T-helper 22 cell (primary cell): ENCODE measurements at regions not wholly inside any gene's neighbourhood (a gene's known extent, or its start where the extent isn't known, plus 50 kb on each side); places are given as distances from the start of the nearest gene placed in this dataset.

Source experiments
- DNase-seq: peaks from one replicate; pipeline ENCODE4 v3.0.0-alpha.2; 2020; ENCODE audit warnings: low read depth

DNA sequence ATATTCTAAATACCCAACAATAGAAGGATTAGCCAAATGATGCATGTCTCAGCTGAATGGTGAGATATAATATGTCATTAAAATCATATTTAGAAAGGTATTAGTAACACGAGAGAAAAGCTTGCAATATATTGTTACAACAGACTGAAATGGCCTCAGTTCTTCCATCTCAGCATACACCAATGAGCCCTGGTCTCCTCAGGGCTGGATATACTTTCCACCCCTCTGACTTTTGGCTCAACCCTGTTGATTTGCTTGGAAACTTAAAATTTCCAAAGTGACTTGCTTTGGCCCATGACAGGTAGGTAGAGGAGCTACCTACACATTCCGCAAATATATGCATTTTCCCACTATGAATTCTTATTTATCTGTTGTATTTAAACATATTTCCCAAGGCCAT is 908.1 kb upstream of the TMEM132C start:
- no peak for DNase-seq

DNA sequence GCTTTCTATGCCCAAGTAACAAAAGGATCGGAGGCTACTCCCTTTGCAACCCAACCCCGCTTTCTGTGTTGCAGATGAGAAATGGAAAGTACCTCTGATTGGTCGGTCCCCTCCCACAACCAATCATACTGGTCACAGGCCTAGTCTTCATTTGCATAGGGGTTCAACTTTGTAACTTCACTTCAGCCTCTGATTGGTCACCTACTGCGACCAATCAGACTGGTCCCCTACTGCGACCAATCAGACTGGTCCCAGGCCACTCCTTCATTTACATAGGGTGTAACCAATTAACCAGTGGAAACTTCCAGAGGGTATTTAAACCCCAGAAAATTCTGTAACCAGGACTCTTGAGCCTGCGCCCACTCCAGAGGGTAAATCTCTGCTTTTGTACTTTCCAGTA is 906.4 kb upstream of the TMEM132C start:
- DNase-seq: no peak

DNA sequence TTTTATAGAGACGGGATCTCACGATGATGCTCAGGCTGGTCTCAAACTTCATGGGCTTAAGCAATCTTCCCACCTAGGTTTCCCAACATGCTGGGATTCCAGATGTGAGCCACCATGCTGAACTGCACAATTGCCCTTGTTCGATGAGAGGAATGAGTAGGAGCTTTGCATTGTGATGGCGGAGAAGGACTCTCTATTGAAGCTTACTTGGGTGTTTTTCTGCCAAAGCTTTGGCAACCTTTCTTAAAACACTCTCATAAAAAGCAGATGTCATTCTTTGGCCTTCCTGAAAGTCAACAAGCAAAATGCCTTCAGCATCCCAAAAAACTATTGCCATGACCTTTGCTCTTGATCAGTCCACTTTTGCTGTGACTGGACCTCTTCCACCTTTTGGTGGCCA is 904.8 kb upstream of the TMEM132C start:
- DNase-seq: no peak

DNA sequence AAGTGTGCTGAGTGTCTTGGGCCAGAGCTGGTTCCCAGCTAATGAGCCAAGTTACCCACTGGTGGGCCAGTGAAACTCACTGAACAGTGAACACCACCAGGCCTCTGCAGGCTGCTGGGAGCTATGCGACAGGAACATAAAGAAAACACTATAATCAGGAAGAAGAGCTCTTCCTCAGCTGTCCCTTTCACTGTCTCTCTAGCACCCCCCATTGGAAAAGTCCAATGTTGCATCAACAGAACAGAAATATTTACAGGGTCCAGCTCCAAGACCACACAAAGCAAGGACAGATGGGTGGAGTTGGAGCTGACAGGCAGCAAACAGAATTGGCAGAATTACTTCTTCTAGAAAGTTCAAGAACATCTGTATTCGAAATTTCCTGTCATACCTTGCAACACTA is 903.6 kb upstream of the TMEM132C start:
- no peak for DNase-seq

DNA sequence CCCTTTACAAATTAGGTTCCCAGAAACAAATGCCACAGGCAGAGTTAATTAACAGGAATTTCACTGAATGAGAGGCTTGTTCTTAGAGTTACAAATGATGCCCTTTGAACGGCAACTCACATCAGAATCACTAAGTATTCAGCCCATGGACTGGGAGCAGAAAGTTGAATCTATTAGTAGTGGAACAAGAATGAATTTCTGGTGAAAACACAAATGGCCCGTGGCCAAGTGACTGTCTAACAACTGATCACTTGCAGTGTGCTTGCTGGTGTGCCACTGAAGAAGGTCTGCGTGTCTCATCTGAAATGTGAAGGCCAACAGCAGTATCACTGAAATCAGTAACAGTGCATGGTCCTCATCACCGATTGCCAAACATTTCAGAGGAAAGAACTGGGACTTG is 893.4 kb upstream of the TMEM132C start:
- no peak for DNase-seq

DNA sequence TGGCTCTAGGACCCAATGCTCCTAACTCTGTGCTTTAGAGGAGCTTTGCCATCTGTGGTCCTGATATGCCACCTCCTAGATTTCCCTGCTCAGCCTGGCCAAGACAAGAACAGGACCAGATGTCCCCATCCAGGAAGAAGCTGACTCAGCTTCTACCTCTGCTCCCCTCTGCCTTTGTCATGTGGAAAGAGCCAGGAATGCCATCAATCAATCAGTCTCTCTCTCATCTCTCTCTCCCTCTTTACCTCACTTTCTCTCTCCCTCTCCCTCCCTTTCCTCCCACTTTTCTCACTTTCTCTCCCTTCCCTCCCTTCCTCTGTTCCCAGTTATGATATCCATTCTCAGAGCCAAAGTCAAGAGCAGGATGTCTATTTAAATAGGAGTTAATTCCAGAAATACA is 892.5 kb upstream of the TMEM132C start:
- DNase-seq: no peak

DNA sequence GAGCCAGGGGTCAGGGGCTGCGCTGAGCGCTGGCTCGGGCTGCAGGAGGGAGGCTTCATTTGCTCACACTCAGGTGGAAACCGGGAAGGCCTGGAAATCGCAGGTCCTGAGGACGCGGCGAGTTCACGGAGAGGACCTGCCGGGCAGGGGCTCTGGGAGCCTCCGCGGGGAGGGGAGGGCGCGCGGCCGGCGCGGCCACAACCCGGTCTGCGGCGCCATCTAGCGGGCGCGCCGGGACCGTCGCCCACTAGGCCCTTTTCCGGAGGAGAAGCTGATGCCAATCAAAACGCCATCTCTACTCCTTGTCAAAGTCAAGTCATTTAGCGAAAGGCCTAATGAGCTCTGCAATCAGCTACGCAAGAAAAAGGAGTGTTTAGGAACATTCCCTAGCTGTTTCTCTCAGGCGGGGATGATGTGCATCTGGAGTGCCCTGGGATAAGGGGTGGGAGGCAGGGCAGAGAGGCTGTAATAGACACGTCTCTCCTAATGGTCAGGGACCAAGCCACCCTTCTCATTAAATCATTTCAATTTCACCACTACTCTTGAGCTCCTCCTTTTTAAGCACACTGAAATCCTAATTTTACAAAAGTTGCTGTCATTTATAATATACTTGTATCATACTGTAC is 885.8 kb upstream of the TMEM132C start:
- DNase-seq: no peak

DNA sequence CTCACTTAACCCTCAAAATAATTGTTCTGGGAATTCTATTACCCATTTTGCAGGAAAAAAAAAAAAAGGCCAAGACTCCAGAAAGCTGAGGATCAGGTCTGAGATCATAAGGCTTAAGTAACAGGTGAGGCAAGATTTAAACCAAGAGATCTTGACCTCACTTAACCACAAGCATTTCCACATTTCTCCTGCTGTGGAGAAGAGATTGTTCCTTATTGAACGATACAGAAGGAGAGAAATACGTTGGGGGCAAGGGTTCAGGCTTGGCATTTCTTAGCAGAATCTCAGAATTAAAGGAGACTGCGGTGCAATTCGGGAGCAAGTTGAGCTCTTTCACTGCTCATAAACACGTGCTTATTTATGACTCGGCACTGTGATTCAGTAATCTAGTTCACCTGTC is 885.3 kb upstream of the TMEM132C start:
- DNase-seq: no peak

DNA sequence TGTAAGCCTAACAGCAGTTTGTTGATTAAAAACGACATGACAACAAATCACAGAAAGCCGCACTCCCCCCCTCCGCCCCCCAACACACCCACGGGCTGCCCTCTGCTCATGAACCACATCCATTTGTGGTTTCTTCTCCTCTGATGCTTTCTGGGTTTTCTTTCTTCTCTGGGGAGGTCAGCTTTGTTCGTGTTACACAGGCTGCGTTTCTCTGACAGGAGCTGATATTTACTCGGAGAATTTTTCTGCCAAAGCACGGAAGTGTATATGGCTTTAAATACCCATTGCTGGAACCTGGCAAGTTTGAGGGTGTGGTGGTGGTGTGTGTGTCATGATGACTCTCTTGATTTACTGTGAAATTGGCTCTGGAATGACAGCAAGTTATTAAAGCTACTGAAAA is 883.7 kb upstream of the TMEM132C start:
- no peak for DNase-seq

DNA sequence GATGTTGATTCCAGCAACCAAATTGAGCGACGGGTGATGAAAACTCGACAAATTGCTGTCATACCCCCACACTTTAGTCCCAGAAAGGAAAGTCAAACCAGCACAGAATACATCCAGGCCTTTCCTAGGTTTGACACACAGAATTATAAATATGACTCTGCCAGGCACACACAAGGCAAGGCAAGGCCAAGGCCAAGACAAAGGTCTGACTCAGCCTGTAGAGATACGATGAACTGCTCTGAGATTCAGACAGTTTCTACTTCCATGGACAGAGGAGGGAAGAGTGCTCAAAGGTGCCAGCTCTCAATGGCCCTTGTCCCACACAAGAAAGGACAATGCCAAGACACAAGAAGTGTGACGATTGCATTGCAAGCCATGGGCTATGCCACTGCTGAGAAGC is 880.2 kb upstream of the TMEM132C start:
- DNase-seq: no peak

DNA sequence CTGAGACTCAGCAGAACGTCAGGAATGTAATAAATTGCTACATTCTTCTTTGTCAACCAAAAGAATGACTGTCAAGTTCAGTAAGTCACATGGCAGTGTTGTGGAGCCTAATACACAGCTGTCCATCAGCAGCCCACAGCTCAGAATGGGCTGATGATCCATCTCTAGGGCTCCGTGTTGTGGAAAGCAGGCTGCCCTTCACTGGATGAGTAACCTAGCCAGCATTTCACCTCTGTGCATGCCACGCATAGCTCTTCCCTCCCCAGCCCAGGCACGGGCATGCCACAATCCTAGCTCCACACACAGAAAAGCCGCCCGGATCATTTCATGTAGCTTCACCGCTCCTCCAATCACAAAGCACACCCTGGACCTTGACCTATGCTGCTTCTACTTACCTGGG is 878.0 kb upstream of the TMEM132C start:
- DNase-seq: no peak

DNA sequence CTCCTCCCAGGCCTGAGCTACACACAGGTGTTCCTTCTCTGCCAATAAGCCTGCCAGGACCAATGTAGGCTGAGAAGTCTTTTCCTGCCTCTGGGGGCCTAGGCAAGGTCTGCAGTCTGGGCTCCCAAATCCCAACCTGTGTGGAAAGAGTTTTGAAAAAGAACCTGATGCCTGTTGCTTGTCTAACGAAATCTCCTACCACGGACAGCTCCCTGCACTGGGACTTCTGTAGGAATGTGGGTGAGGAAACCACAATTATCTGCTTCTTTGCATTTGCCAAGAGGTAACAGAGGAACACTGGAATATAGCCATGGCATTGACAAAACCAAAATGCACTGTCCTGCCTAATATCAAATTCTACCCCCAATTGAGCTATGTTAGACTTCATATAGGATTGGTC is 877.0 kb upstream of the TMEM132C start:
- DNase-seq: no peak

DNA sequence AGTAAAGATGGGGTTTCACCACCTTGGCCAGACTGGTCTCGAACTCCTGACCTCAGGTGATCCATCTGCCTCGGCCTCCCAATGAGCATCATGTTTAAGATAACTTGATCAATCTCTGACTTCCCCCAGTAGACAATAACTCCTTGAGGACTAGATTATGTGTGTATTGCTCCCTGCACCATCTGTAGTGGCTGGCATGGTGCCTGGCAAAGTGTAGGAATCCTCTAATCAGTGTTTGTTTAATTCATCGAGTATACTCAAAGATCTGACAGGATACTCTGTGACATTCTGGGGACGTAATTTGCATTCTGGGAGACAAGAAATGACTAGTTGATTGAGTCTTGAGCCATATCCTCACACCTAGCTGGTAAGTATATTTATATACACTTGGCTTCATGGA is 873.5 kb upstream of the TMEM132C start:
- no peak for DNase-seq

DNA sequence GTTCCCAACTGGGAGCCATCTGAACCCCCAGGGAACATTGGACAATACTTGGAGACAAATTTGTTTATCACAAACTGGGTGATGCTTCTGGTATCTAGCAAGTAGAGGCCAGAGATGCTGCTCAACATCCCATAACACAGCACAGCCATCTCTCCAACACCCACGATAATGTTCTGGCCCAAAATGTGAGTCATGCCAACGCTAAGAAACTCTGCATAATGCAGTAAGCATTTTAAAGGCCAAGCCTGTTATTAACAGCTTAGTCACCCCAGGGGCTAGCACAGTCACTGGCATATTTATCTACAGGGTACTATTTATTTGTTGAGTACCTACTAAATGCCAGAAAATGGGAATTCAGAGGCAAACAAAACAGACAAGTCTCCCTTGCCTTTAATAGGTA is 873.1 kb upstream of the TMEM132C start:
- no peak for DNase-seq

DNA sequence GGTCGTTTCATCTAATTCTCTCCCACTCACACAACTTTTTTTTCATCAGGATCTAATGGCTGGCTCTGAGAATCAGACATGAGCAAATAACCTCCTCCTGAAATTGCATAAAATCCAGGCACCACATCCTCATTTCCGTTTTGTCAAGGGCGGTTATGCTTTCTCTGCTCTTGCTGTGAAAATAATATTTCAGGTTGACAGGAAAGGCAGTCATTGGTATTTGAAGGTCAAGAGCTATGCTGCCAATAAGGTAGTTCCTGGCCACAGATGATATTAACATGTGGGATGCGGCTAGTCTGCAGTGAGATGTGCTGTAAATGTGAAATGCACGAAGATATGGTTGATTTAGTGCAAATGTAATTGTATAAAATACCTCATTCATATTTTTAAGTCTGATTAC is 870.2 kb upstream of the TMEM132C start:
- no peak for DNase-seq

DNA sequence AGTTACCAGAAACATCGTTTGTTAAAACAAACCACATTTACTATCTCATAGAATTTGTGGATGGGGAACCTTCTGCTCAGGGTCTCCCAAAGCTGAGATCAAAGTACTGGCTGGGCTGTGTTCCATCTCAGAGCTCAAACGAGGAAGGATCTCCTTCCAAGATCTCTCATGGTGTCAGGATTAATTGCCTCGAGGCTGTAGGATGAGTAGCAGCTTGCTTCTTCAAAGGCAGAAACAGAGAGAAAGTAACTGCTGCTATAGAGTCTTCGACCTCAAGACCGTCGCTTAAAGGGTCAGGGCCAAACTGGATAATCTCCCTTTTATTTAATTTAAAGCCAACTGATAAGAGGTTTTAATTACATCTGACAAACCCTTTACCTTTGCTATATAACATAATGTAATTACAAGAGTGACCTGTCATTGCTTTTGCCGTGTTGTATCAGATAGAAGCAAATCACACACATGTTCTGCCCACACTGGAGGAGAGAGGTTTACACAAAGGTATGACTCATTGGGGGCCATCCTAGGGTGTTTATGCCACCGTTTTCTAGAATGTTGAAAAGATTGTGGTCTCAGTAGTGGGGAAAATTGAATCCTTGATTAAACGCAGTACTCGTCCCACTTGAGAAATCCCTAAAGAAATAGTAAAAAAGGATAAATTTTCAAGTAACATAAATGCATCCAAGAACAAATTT is 868.8 kb upstream of the TMEM132C start:
- no peak for DNase-seq

DNA sequence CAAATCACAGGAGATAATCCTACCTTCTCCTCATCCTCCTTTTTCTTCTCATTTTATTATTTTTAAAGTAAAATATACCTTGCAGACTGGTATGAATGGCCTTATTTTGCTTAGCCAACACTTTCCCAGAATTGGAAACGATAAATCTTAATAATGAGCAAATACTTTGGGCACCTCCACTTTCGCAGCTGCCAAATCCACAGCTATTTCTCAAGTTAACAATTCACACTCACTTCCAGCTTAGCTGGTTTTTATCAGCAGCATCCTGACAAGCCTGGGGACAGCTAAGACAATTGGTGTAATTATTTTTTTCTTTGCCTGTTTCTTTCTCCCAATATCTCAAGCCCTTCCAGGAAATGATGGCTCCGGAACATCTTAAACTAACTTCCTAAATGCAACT is 867.5 kb upstream of the TMEM132C start:
- DNase-seq: no peak

DNA sequence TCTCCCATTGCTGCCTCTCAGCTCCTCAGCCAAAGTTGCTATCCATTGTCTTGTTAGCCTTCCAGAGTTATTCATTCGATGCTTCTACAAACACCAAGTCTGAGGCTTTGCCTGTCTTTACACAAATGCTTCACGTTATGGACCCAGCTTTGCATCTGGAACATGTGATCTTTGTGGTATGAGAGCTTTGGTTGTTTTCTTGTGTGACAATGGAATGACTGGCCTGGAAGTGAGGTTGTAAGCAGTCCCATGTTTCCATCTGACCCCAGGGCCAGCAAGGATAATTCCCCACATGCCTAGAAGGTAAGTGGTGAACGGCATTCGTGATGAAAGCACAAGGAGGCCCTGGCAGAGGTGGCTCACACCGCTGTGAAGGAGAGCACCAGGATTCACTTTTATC is 866.7 kb upstream of the TMEM132C start:
- no peak for DNase-seq

DNA sequence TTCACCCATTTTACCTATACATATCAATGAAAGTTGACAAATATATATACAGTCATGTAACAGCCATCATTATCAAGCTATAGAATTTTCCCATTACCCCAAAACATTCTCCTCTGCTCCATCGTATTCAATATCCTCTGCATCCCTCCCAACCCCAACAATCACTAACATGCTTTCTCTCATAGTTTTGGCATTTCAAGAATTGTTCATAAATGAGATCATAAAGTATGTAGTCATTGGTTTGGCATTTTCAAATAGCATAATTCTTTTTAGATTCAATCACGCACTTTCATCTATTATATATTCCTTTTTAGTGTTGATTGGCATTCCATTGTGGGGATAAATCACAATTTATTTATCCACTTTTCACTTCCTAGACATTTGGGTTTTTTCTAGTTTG is 866.0 kb upstream of the TMEM132C start:
- no peak for DNase-seq

DNA sequence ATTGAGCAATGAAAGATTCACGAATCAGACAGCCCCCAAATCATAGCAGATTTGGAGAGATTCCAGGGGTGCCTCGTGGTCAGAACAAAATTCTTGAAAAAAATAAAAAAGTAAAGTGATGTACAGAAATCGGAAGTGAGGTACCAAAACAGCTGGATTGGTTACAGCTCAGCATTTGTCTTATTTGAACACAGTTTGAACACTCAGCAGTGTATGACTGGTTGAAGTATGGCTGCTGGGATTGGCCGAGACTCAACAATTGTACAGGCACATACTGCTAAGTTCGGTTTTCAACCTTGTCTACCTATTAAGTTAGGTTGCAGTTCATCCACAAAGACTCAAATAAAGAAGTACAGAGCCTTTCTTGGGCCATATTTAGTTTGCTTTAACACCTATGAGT is 865.4 kb upstream of the TMEM132C start:
- no peak for DNase-seq

DNA sequence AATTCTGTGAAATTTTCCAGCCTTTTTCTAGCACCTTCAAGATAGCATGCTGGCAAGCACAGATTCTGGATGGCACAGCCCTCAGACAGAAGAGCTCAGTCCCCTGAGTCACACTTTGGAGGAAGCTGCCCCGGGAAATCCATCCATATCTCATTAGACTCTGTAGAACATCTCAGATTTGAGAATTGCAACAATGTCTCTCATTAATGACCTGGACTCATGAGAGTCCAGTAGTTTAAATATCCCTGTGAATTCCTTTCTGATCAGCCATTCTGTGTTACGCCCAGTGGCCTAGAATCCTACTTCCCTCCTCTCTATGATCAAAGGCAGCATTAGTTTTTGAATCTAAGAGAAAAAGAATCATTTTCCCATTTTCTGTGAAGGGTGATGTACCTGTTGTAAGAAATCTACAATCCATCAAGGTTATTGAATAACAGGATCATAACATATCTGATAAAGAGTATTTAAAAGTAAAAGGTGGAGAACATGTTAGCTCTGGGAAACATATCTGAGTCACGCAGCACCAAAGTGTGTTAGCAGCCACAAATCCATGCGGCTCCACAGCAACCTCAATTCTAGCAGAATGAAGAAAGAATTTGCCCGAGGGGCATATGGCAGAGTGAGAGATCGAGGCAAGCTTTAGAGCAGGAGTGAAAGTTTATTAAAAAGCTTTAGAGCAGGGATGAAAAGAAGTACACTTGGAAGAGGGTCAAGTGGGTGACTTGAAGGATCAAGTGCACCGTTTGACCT is 855.6 kb upstream of the TMEM132C start:
- no peak for DNase-seq

DNA sequence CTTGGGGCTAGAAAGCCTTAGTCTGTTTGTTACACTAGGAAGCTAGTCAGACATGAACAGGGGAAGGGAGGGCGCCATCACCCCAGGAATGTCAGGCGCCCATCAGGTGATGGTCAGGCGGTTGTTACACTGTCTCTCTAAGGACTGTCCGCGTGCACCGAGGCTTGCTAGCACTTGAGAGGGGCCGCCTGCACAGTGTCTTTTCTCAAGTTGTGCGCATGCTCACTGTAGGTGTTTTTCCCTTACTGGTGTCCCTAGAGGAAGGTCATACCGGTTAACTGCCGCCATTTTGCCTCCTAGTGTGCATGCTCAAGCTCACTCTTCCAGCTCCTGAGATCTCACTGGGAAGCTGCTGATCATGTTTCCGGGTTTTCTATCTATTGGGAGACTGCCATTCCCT is 855.0 kb upstream of the TMEM132C start:
- DNase-seq: no peak

DNA sequence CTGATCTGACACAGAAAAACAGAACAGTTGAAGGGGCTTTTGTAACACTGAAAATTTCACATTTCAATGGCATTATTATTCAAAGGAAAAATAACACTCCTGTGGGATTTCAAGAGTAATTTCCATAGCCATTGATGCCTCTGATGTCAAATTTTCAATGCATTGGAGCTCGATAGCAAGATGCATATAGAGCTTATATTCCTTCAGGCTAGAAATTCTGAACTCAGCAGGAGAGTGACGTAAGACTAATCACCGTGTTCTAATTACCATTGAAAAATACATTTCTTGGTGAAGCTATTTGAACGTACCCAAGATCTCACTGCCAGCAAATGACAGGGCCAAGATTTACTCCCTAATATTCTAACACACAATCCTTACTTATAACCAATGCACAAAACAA is 854.1 kb upstream of the TMEM132C start:
- DNase-seq: no peak

DNA sequence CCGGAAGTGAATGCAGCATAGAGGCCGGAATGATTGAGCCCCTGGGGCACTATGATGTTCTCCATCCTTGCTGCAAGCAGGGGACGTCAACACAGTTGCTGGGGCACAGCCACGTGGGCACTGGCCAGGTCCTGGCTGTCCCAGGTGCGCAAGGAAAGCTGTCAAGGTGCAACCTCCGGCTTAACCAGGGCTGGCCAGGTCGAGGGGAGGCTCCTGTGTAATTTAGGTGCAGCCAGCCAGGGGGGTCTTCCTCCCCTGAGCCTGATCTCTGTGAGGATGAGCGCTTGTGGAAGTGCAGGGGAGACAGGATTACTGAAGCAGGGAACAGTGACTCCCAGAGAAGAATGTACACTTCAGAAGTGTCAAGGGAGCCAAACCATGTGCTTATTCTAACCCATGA is 852.8 kb upstream of the TMEM132C start:
- no peak for DNase-seq
